Central memory CD8-positive, alpha-beta T cell (primary cell): ENCODE measurements at regions not wholly inside any gene's neighbourhood (a gene's known extent, or its start where the extent isn't known, plus 50 kb on each side); places are given as distances from the start of the nearest gene placed in this dataset.
"Not testable (repeated sequence)": the region's sequence is repeated elsewhere in the genome, so short reads cannot be mapped to it uniquely, and the experiment has no call there.

ENCODE experiments used
- ATAC-seq: fragments of 150-1000 bp; cut with Tn5 transposase; replicated peaks from 2 replicates; pipeline ENCODE4 v1.10.0; 2022; ENCODE audit warnings: mild to moderate bottlenecking, moderate FRiP score, moderate number of reproducible peaks; ENCODE audit not compliant: poor library complexity, severe bottlenecking; ENCODE audit errors: extremely low read depth
- DNase-seq, 2 donors: peaks; one replicate each; pipeline ENCODE4 v3.0.0; 2021; ENCODE audit warnings: low spot score in 2 of 2
- H3K27ac Mint-ChIP-seq: one replicate; pipeline ENCODE4 v1.8.0; 2022; ENCODE audit warnings: low read depth, mild to moderate bottlenecking, moderate library complexity, mixed read lengths
- H3K27me3 Mint-ChIP-seq: one replicate; pipeline ENCODE4 v1.8.0; 2022; ENCODE audit warnings: mixed read lengths
- H3K36me3 Mint-ChIP-seq: one replicate; pipeline ENCODE4 v1.8.0; 2022; ENCODE audit warnings: mild to moderate bottlenecking, moderate library complexity, mixed read lengths; ENCODE audit not compliant: insufficient read depth
- H3K4me1 Mint-ChIP-seq: one replicate; pipeline ENCODE4 v1.8.0; 2022; ENCODE audit warnings: mixed read lengths
- H3K4me3 Mint-ChIP-seq: one replicate; pipeline ENCODE4 v1.8.0; 2022; ENCODE audit warnings: mild to moderate bottlenecking, moderate library complexity, mixed read lengths
- H3K9me3 Mint-ChIP-seq: one replicate; pipeline ENCODE4 v1.8.0; 2022; ENCODE audit warnings: mixed read lengths

- DNase-seq: no peak
- H3K9me3 Mint-ChIP-seq: no peaks in the 10 kb centered on the region
- no peaks in the 10 kb centered on the region for H3K4me1 Mint-ChIP-seq
- no peak for ATAC-seq
- no peak overlapping the region for H3K4me3 Mint-ChIP-seq
- H3K27me3 Mint-ChIP-seq: no peaks in the 10 kb centered on the region
- no peak overlapping the region for H3K27ac Mint-ChIP-seq
- H3K36me3 Mint-ChIP-seq: no peaks in the 10 kb centered on the region
Observed at GRCh38 chr6:14283600-14284235, 166.1 kb downstream of the CD83 start.

- ATAC-seq (no peak), DNase-seq (no peak)
- Mint-ChIP-seq H3K36me3 (no peaks in the 10 kb centered on the region), H3K27me3 (no peaks in the 10 kb centered on the region), H3K4me1 (no peaks in the 10 kb centered on the region), H3K4me3 (no peak overlapping the region), H3K27ac (no peak overlapping the region), H3K9me3 (no peaks in the 10 kb centered on the region)
Observed at GRCh38 chr6:14284969-14285590, 167.5 kb downstream of the CD83 start.

GRCh38 chr6:14286144-14286543, 168.6 kb downstream of the CD83 start:
- ATAC-seq (no peak), DNase-seq (no peak)
- H3K9me3 Mint-ChIP-seq: no peaks in the 10 kb centered on the region
- peaks cover 5% of the 10 kb centered on the region for H3K4me1 Mint-ChIP-seq
- H3K27ac Mint-ChIP-seq: no peak overlapping the region
- H3K36me3 Mint-ChIP-seq: no peaks in the 10 kb centered on the region
- H3K27me3 Mint-ChIP-seq: no peaks in the 10 kb centered on the region
- no peak overlapping the region for H3K4me3 Mint-ChIP-seq

GRCh38 chr6:14286634-14287428, 169.3 kb downstream of the CD83 start:
- Mint-ChIP-seq H3K36me3 (no peaks in the 10 kb centered on the region), H3K27ac (no peak overlapping the region), H3K4me1 (peaks cover 5% of the 10 kb centered on the region), H3K9me3 (no peaks in the 10 kb centered on the region), H3K27me3 (peaks cover 2% of the 10 kb centered on the region), H3K4me3 (no peak overlapping the region)
- no peak for DNase-seq
- no peak for ATAC-seq

- peaks cover 8% of the 10 kb centered on the region for H3K27me3 Mint-ChIP-seq
- no peaks in the 10 kb centered on the region for H3K36me3 Mint-ChIP-seq
- no peak overlapping the region for H3K27ac Mint-ChIP-seq
- no peak for ATAC-seq
- no peak overlapping the region for H3K4me3 Mint-ChIP-seq
- H3K9me3 Mint-ChIP-seq: no peaks in the 10 kb centered on the region
- H3K4me1 Mint-ChIP-seq: peaks cover 5% of the 10 kb centered on the region
- DNase-seq: no peak
Observed at GRCh38 chr6:14287707-14288106, 170.1 kb downstream of the CD83 start.

- peaks cover 8% of the 10 kb centered on the region for H3K27me3 Mint-ChIP-seq
- DNase-seq (no peak), ATAC-seq (no peak)
- H3K36me3 Mint-ChIP-seq: no peaks in the 10 kb centered on the region
- no peak overlapping the region for H3K27ac Mint-ChIP-seq
- peaks cover 5% of the 10 kb centered on the region for H3K4me1 Mint-ChIP-seq
- no peak overlapping the region for H3K4me3 Mint-ChIP-seq
- no peaks in the 10 kb centered on the region for H3K9me3 Mint-ChIP-seq
Observed at GRCh38 chr6:14288910-14289309, 171.3 kb downstream of the CD83 start.

GRCh38 chr6:14290041-14290771, 172.6 kb downstream of the CD83 start:
- Mint-ChIP-seq H3K27ac (no peak overlapping the region), H3K4me1 (peaks cover 5% of the 10 kb centered on the region), H3K4me3 (no peak overlapping the region), H3K27me3 (peaks cover 8% of the 10 kb centered on the region), H3K9me3 (no peaks in the 10 kb centered on the region), H3K36me3 (no peaks in the 10 kb centered on the region)
- DNase-seq (no peak), ATAC-seq (no peak)

GRCh38 chr6:14290772-14291330, 173.3 kb downstream of the CD83 start:
- DNase-seq (no peak), ATAC-seq (no peak)
- Mint-ChIP-seq H3K4me3 (no peak overlapping the region), H3K27me3 (peaks cover 8% of the 10 kb centered on the region), H3K9me3 (no peaks in the 10 kb centered on the region), H3K4me1 (peaks cover 5% of the 10 kb centered on the region), H3K36me3 (no peaks in the 10 kb centered on the region), H3K27ac (no peak overlapping the region)

GRCh38 chr6:14291331-14291730, 173.8 kb downstream of the CD83 start:
- no peak for DNase-seq
- ATAC-seq: no peak
- Mint-ChIP-seq H3K4me3 (no peak overlapping the region), H3K36me3 (no peaks in the 10 kb centered on the region), H3K9me3 (no peaks in the 10 kb centered on the region), H3K27ac (no peak overlapping the region), H3K27me3 (peaks cover 8% of the 10 kb centered on the region), H3K4me1 (peaks cover 5% of the 10 kb centered on the region)

- Mint-ChIP-seq H3K27ac (no peak overlapping the region), H3K9me3 (no peaks in the 10 kb centered on the region), H3K27me3 (peaks cover 8% of the 10 kb centered on the region), H3K36me3 (no peaks in the 10 kb centered on the region), H3K4me1 (peaks cover 5% of the 10 kb centered on the region), H3K4me3 (no peak overlapping the region)
- ATAC-seq (no peak), DNase-seq (no peak)
Observed at GRCh38 chr6:14292119-14292518, 174.5 kb downstream of the CD83 start.

- H3K4me1 Mint-ChIP-seq: peaks cover 5% of the 10 kb centered on the region
- H3K27me3 Mint-ChIP-seq: peaks cover 8% of the 10 kb centered on the region
- no peak overlapping the region for H3K27ac Mint-ChIP-seq
- H3K4me3 Mint-ChIP-seq: no peak overlapping the region
- no peaks in the 10 kb centered on the region for H3K36me3 Mint-ChIP-seq
- ATAC-seq: no peak
- H3K9me3 Mint-ChIP-seq: no peaks in the 10 kb centered on the region
- no peak for DNase-seq
Observed at GRCh38 chr6:14294270-14294951, 176.8 kb downstream of the CD83 start.

- DNase-seq, H3K36me3 Mint-ChIP-seq, H3K9me3 Mint-ChIP-seq, H3K27ac Mint-ChIP-seq, H3K4me3 Mint-ChIP-seq, ATAC-seq, H3K4me1 Mint-ChIP-seq: not testable (repeated sequence)
- peaks cover 15% of the 10 kb centered on the region for H3K27me3 Mint-ChIP-seq
Observed at GRCh38 chr6:14296698-14297097, 179.1 kb downstream of the CD83 start.
